Neural cell (in vitro differentiated cells): ENCODE measurements at regions not wholly inside any gene's neighbourhood (a gene's known extent, or its start where the extent isn't known, plus 50 kb on each side); places are given as distances from the start of the nearest gene placed in this dataset.

ENCODE experiments used
- H2AFZ ChIP-seq: fragments of 200-600, 300-800 bp; sonication (generic), shearing (Covaris generic); 2 replicates; pipeline ENCODE4 v1.6.0; 2014; ENCODE audit warnings: low read depth, mild to moderate bottlenecking, antibody characterized with exemption, low read length, moderate library complexity
- H3F3A ChIP-seq: fragments of 200-600 bp; shearing (Covaris generic); 2 replicates; pipeline ENCODE4 v1.6.1; 2016; ENCODE audit warnings: mild to moderate bottlenecking, moderate library complexity, mixed read lengths, antibody characterized with exemption, low read length; ENCODE audit not compliant: insufficient read depth, poor library complexity, severe bottlenecking
- H3K27ac ChIP-seq: fragments of 200-600, 300-800 bp; sonication (generic), shearing (Covaris generic); 2 replicates; pipeline ENCODE4 v1.5.1; 2014; ENCODE audit warnings: mild to moderate bottlenecking, low read length, moderate library complexity
- H3K27me3 ChIP-seq: fragments of 300-800, 200-600 bp; sonication (generic), shearing (Covaris generic); 2 replicates; pipeline ENCODE4 v1.6.0; 2014; ENCODE audit warnings: mild to moderate bottlenecking, low read depth, low read length, moderate library complexity; ENCODE audit not compliant: insufficient read depth
- H3K36me3 ChIP-seq: fragments of 300-800, 200-600 bp; sonication (generic), shearing (Covaris generic); 2 replicates; pipeline ENCODE4 v1.5.1; 2014; ENCODE audit warnings: mild to moderate bottlenecking, antibody characterized with exemption, low read length, moderate library complexity; ENCODE audit not compliant: insufficient read depth
- H3K4me2 ChIP-seq: fragments of 300-800, 200-600 bp; sonication (generic), shearing (Covaris generic); 2 replicates; pipeline ENCODE4 v1.6.0; 2014; ENCODE audit warnings: mild to moderate bottlenecking, low read length
- H3K4me3 ChIP-seq: fragments of 300-800, 200-600 bp; sonication (generic), shearing (Covaris generic); 2 replicates; pipeline ENCODE4 v1.5.1; 2014; ENCODE audit warnings: mild to moderate bottlenecking, low read length, moderate library complexity
- H3K79me2 ChIP-seq: fragments of 200-600 bp; shearing (Covaris generic); replicated peaks from 2 replicates; pipeline ENCODE4 v1.6.0; 2014; ENCODE audit warnings: mild to moderate bottlenecking, low read length, moderate library complexity; ENCODE audit not compliant: insufficient read depth
- H3K9ac ChIP-seq: fragments of 300-800, 200-600 bp; sonication (generic), shearing (Covaris generic); 2 replicates; pipeline ENCODE4 v1.6.1; 2016; ENCODE audit warnings: mild to moderate bottlenecking, low read length, mixed read lengths
- H3K9me2 ChIP-seq: fragments of 200-600 bp; shearing (Covaris generic); 2 replicates; pipeline ENCODE4 v1.6.1; 2016; ENCODE audit warnings: mild to moderate bottlenecking, low read length, mixed read lengths; ENCODE audit not compliant: insufficient read depth
- H3K9me3 ChIP-seq: fragments of 200-600, 300-800 bp; sonication (generic), shearing (Covaris generic); 2 replicates; pipeline ENCODE4 v1.6.1; 2016; ENCODE audit warnings: mild to moderate bottlenecking, mixed run types, low read length, moderate library complexity, mixed read lengths
- H4K20me1 ChIP-seq: fragments of 200-600 bp; shearing (Covaris generic); 2 replicates; pipeline ENCODE4 v1.6.1; 2016; ENCODE audit warnings: mild to moderate bottlenecking, mixed run types; ENCODE audit not compliant: insufficient read depth
- EP300 ChIP-seq: fragments of 450-650 bp; conservative IDR thresholded peaks from 2 replicates; pipeline ENCODE4 v1.6.1; 2014; ENCODE audit warnings: antibody characterized with exemption, mild to moderate bottlenecking, moderate library complexity; ENCODE audit not compliant: poor library complexity, severe bottlenecking
- EZH2 ChIP-seq: fragments of 200-600, 300-800 bp; shearing (Covaris generic), sonication (generic); IDR thresholded peaks from 2 replicates; pipeline ENCODE4 v1.6.1; 2014; ENCODE audit warnings: antibody characterized with exemption, low read length, borderline replicate concordance, mild to moderate bottlenecking; ENCODE audit not compliant: insufficient read depth, poor library complexity, severe bottlenecking
- MXI1 ChIP-seq: fragments of 450-650 bp; conservative IDR thresholded peaks from 2 replicates; pipeline ENCODE4 v1.6.1; 2014; ENCODE audit warnings: antibody characterized with exemption, mild to moderate bottlenecking; ENCODE audit not compliant: poor library complexity, severe bottlenecking
- POLR2AphosphoS5 ChIP-seq: IDR thresholded peaks from 2 replicates; pipeline ENCODE4 v1.6.1; 2012
- RAD21 ChIP-seq: fragments of 450-650 bp; conservative IDR thresholded peaks from 2 replicates; pipeline ENCODE4 v1.6.1; 2014; ENCODE audit warnings: antibody characterized with exemption, mild to moderate bottlenecking, moderate library complexity
- SMC3 ChIP-seq: fragments of 450-650 bp; conservative IDR thresholded peaks from 2 replicates; pipeline ENCODE4 v1.6.1; 2014; ENCODE audit warnings: antibody characterized with exemption, mild to moderate bottlenecking, moderate library complexity; ENCODE audit not compliant: poor library complexity
- TAF1 ChIP-seq: IDR thresholded peaks from 2 replicates; pipeline ENCODE4 v1.6.1; 2012; ENCODE audit warnings: low read depth
- TF ChIP-seq, protein P1 (sequence below): fragments of 450-650 bp; IDR thresholded peaks from 2 replicates; pipeline ENCODE4 v1.5.1; 2014; ENCODE audit warnings: antibody characterized with exemption, mild to moderate bottlenecking, moderate library complexity; ENCODE audit not compliant: poor library complexity, severe bottlenecking
- TF ChIP-seq, protein P2 (sequence below): IDR thresholded peaks from 2 replicates; pipeline ENCODE4 v1.6.1; 2012; ENCODE audit warnings: borderline replicate concordance

DNA sequence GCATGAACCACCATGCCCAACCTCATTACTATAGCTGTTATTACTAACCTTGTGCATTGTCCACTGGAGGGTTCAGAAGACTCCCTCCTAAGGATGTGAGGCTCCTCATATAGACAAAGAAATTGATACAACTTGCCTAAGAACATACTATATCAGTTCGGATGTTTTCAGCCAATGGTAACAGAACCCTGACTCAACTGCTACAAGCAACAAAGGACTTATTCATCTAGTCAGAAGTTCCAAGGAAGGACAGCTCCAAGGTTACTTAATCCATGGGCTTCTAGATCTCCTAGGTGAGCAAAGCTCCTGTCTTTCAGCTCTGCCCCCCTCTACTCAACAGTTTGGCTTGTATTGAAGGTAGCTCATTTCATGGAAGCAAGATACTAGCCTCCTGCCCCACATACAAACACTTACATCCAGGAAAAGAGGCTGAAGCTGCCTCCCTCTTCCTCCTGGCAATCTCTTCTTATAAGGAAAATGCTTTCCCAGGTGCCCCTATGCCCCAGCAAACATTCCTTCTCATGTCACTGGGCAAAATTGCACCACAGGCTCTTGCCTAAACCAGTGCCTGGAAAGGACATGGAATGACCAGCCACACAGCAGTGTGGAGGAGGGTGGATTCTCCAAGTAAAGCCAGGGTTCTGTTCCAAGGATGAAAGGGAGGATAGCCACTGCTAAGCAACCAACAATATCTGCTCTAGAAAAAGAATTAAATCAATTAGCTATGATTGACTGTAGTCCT is 497.8 kb downstream of the FOXO1 start (continued):
- TF ChIP-seq EZH2 = no peak
- no peak for TF ChIP-seq RAD21
- no peak for TF ChIP-seq EP300

DNA sequence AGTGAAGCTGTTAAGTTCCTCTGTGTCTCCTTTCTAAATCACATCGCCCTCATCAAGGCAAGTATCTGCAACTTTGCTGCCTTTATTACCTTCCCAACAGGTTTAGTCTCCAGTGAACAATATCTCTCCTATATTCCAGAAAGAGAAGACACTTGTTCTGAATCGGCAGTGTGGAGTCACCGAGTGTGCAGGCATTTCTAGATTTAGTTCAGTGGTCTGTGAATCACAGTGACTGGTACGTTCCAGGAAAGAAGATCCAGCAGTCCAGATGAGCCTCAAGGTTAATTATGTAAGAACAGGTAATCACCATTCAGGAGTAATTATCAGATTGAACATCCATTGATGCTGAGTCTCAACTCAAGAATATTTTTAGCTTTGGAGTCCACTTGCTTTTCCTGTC is 497.0 kb downstream of the FOXO1 start:
- Histone ChIP-seq H3K4me2 (no peak overlapping the region), H3F3A (no peaks in the 10 kb centered on the region), H2AFZ (no peak overlapping the region), H3K9ac (no peak overlapping the region), H3K27me3 (no peaks in the 10 kb centered on the region), H3K4me3 (no peak overlapping the region), H3K79me2 (no peaks in the 10 kb centered on the region), H3K9me2 (no peaks in the 10 kb centered on the region), H4K20me1 (no peaks in the 10 kb centered on the region), H3K27ac (no peak overlapping the region), H3K36me3 (no peaks in the 10 kb centered on the region), H3K9me3 (no peaks in the 10 kb centered on the region)
- TF ChIP-seq, protein P1, sequence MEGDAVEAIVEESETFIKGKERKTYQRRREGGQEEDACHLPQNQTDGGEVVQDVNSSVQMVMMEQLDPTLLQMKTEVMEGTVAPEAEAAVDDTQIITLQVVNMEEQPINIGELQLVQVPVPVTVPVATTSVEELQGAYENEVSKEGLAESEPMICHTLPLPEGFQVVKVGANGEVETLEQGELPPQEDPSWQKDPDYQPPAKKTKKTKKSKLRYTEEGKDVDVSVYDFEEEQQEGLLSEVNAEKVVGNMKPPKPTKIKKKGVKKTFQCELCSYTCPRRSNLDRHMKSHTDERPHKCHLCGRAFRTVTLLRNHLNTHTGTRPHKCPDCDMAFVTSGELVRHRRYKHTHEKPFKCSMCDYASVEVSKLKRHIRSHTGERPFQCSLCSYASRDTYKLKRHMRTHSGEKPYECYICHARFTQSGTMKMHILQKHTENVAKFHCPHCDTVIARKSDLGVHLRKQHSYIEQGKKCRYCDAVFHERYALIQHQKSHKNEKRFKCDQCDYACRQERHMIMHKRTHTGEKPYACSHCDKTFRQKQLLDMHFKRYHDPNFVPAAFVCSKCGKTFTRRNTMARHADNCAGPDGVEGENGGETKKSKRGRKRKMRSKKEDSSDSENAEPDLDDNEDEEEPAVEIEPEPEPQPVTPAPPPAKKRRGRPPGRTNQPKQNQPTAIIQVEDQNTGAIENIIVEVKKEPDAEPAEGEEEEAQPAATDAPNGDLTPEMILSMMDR = no peak
- TF ChIP-seq EP300 (no peak), RAD21 (no peak), POLR2AphosphoS5 (no peak), TAF1 (no peak), MXI1 (no peak), SMC3 (no peak), EZH2 (no peak)
- TF ChIP-seq, protein P2, sequence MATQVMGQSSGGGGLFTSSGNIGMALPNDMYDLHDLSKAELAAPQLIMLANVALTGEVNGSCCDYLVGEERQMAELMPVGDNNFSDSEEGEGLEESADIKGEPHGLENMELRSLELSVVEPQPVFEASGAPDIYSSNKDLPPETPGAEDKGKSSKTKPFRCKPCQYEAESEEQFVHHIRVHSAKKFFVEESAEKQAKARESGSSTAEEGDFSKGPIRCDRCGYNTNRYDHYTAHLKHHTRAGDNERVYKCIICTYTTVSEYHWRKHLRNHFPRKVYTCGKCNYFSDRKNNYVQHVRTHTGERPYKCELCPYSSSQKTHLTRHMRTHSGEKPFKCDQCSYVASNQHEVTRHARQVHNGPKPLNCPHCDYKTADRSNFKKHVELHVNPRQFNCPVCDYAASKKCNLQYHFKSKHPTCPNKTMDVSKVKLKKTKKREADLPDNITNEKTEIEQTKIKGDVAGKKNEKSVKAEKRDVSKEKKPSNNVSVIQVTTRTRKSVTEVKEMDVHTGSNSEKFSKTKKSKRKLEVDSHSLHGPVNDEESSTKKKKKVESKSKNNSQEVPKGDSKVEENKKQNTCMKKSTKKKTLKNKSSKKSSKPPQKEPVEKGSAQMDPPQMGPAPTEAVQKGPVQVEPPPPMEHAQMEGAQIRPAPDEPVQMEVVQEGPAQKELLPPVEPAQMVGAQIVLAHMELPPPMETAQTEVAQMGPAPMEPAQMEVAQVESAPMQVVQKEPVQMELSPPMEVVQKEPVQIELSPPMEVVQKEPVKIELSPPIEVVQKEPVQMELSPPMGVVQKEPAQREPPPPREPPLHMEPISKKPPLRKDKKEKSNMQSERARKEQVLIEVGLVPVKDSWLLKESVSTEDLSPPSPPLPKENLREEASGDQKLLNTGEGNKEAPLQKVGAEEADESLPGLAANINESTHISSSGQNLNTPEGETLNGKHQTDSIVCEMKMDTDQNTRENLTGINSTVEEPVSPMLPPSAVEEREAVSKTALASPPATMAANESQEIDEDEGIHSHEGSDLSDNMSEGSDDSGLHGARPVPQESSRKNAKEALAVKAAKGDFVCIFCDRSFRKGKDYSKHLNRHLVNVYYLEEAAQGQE = no peak

DNA sequence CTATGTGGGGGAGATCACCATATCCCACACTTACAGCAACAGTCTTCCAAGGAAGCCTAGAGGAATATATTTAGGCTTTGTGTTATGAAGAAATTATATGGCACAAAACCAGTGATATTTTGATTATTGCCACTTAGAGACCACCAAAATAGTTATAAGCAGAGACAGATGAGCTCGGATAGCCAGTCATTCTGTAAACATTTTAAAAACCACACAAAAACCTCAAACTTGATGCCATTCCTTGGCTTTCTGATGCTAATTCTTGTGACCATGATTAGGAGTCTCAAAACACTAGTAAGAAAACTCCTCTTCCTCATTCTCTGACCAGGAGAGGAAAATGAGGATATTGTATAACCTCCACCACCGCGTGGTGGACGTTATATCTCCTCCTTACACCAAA is 496.4 kb downstream of the FOXO1 start:
- Histone ChIP-seq H3K27ac (no peak overlapping the region), H3F3A (no peaks in the 10 kb centered on the region), H3K9ac (no peak overlapping the region), H4K20me1 (no peaks in the 10 kb centered on the region), H3K9me3 (no peaks in the 10 kb centered on the region), H3K36me3 (no peaks in the 10 kb centered on the region), H3K4me3 (no peak overlapping the region), H3K27me3 (no peaks in the 10 kb centered on the region), H3K9me2 (no peaks in the 10 kb centered on the region), H2AFZ (no peak overlapping the region), H3K4me2 (no peak overlapping the region), H3K79me2 (no peaks in the 10 kb centered on the region)
- TF ChIP-seq, protein P2 = no peak
- TF ChIP-seq TAF1 = no peak
- no peak for TF ChIP-seq SMC3
- TF ChIP-seq POLR2AphosphoS5 = no peak
- TF ChIP-seq RAD21 = no peak
- no peak for TF ChIP-seq MXI1
